ENCODE measurements at regions not wholly inside any gene's neighbourhood (a gene's known extent, or its start where the extent isn't known, plus 50 kb on each side); places are given as distances from the start of the nearest gene placed in this dataset.
"Not testable (repeated sequence)": the region's sequence is repeated elsewhere in the genome, so short reads cannot be mapped to it uniquely, and the experiment has no call there.

GRCh38 chr6:126724821-126725220, 384.9 kb downstream of the CENPW start:
- no peak overlapping the region for H3K4me3 ChIP-seq
- 0 out of 2 replicates have a peak, but pooled peaks cover 5% of the 10 kb centered on the region for H3K9me3 ChIP-seq (replicated peaks)
- H3K36me3 ChIP-seq: no peaks in the 10 kb centered on the region
- H3K27ac ChIP-seq: no peak overlapping the region
- no peaks in the 10 kb centered on the region for H3K27me3 ChIP-seq (replicated peaks)
- peaks cover 14% of the 10 kb centered on the region for H3K4me1 ChIP-seq (replicated peaks)
- no peak for DNase-seq (ENCODE audit: low read depth in 1 of 2, low spot score in 2 of 2)

DNA sequence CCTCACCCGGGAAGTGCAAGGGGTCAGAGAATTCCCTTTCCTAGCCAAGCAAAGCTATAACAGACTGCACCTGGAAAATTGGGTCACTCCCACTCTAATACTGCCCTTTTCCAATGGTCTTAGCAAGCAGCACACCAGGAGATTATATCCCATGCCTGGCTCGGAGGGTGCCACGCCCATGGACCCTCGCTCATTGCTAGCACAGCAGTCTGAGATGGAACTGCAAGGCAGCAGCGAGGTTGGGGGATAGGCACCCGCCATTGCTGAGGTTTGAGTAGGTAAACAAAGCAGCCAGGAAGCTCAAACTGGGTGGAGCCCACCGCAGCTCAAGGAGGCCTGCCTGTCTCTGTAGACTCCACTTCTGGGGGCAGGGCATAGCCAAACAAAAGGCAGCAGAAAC, 386.5 kb downstream of the CENPW start:
- not testable (repeated sequence) for H3K27me3 ChIP-seq (replicated peaks); H3K9me3 ChIP-seq (replicated peaks); H3K4me1 ChIP-seq (replicated peaks); H3K27ac ChIP-seq; H3K36me3 ChIP-seq; H3K4me3 ChIP-seq; DNase-seq (ENCODE audit: low read depth in 1 of 2, low spot score in 2 of 2)

GRCh38 chr6:126738146-126738545, 380.3 kb upstream of the RSPO3 start:
- no peaks in the 10 kb centered on the region for H3K36me3 ChIP-seq
- H3K4me3 ChIP-seq: no peak overlapping the region
- no peak overlapping the region for H3K27ac ChIP-seq
- no peaks in the 10 kb centered on the region for H3K4me1 ChIP-seq (replicated peaks)
- no peak for DNase-seq (ENCODE audit: low read depth in 1 of 2, low spot score in 2 of 2)
- no peaks in the 10 kb centered on the region for H3K9me3 ChIP-seq (replicated peaks)
- H3K27me3 ChIP-seq (replicated peaks): no peaks in the 10 kb centered on the region

- Histone ChIP-seq H3K36me3 (no peaks in the 10 kb centered on the region), H3K4me3 (no peak overlapping the region), H3K9me3 (replicated peaks) (no peaks in the 10 kb centered on the region), H3K4me1 (replicated peaks) (no peaks in the 10 kb centered on the region), H3K27me3 (replicated peaks) (no peaks in the 10 kb centered on the region), H3K27ac (no peak overlapping the region)
- DNase-seq (ENCODE audit: low read depth in 1 of 2, low spot score in 2 of 2): no peak
Measured at GRCh38 chr6:126738641-126739040, 379.8 kb upstream of the RSPO3 start.

DNA sequence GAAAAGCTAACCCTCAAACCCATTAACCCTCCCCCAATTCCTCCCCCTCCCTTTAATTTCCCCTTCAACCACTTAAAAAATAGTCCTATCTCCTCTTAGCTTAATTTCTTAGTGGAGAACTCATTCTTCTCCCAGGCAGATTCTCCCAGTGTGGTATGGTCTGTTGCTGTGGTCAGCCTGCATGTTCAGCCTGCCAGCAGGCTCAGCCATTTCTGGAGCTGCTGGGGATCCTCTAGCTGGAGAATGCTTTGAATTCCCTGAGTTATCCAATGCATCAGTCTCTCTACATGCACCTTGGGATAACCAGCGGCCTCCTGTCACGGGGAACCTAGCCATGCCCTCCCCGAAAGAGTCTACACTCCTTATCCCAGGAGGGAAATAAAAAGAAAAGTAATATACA, 375.4 kb upstream of the RSPO3 start:
- no peaks in the 10 kb centered on the region for H3K9me3 ChIP-seq (replicated peaks)
- H3K27me3 ChIP-seq (replicated peaks): no peaks in the 10 kb centered on the region
- H3K27ac ChIP-seq: no peak overlapping the region
- H3K4me3 ChIP-seq: no peak overlapping the region
- DNase-seq (ENCODE audit: low read depth in 1 of 2, low spot score in 2 of 2): no peak
- no peaks in the 10 kb centered on the region for H3K4me1 ChIP-seq (replicated peaks)
- H3K36me3 ChIP-seq: no peaks in the 10 kb centered on the region

- Histone ChIP-seq H3K4me1 (replicated peaks) (no peaks in the 10 kb centered on the region), H3K27me3 (replicated peaks) (no peaks in the 10 kb centered on the region), H3K27ac (no peak overlapping the region), H3K9me3 (replicated peaks) (no peaks in the 10 kb centered on the region), H3K36me3 (no peaks in the 10 kb centered on the region), H3K4me3 (no peak overlapping the region)
- no peak for DNase-seq (ENCODE audit: low read depth in 1 of 2, low spot score in 2 of 2)
Measured at GRCh38 chr6:126747728-126748540, 370.5 kb upstream of the RSPO3 start.

- Histone ChIP-seq H3K4me1 (replicated peaks) (no peaks in the 10 kb centered on the region), H3K36me3 (no peaks in the 10 kb centered on the region), H3K27me3 (replicated peaks) (no peaks in the 10 kb centered on the region), H3K4me3 (no peak overlapping the region), H3K9me3 (replicated peaks) (no peaks in the 10 kb centered on the region), H3K27ac (no peak overlapping the region)
- DNase-seq (ENCODE audit: low read depth in 1 of 2, low spot score in 2 of 2): no peak
Measured at GRCh38 chr6:126753606-126754005, 364.9 kb upstream of the RSPO3 start.

- Histone ChIP-seq H3K4me1 (replicated peaks) (no peaks in the 10 kb centered on the region), H3K36me3 (no peaks in the 10 kb centered on the region), H3K9me3 (replicated peaks) (0 out of 2 replicates have a peak, but pooled peaks cover 2% of the 10 kb centered on the region), H3K4me3 (no peak overlapping the region), H3K27ac (no peak overlapping the region), H3K27me3 (replicated peaks) (peaks cover 3% of the 10 kb centered on the region; the same call in 1 of the 2 replicates)
- DNase-seq (ENCODE audit: low read depth in 1 of 2, low spot score in 2 of 2): no peak
Measured at GRCh38 chr6:126761854-126762253, 356.6 kb upstream of the RSPO3 start.

- DNase-seq (ENCODE audit: low read depth in 1 of 2, low spot score in 2 of 2): no peak
- H3K27me3 ChIP-seq (replicated peaks): peaks cover 3% of the 10 kb centered on the region
- H3K27ac ChIP-seq: no peak overlapping the region
- 0 out of 2 replicates have a peak, but pooled peaks cover 2% of the 10 kb centered on the region for H3K9me3 ChIP-seq (replicated peaks)
- H3K36me3 ChIP-seq: no peaks in the 10 kb centered on the region
- H3K4me1 ChIP-seq (replicated peaks): no peaks in the 10 kb centered on the region
- H3K4me3 ChIP-seq: no peak overlapping the region
Measured at GRCh38 chr6:126764104-126764503, 354.4 kb upstream of the RSPO3 start.

DNA sequence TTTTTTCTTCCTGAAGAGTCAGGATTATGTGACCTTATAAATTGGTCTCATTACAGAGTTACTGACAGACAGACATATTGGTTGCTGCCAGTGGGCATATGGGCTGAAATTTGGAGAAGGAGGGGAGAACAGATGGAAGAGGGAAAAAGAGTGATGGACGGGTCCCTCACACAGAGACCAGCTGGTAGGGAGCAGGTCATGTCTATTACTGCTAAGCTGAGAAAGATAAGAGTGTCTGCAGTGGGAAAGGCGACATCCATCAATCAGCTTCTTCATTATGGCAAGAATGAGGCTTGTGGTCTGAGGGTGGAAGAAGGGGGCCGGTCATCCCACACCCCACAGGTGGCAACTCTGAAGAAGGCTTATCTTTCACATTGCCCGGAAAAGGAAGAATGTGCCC, 353.8 kb upstream of the RSPO3 start:
- no peak overlapping the region for H3K27ac ChIP-seq
- no peak overlapping the region for H3K4me3 ChIP-seq
- H3K9me3 ChIP-seq (replicated peaks): 0 out of 2 replicates have a peak, but pooled peaks cover 2% of the 10 kb centered on the region
- DNase-seq (ENCODE audit: low read depth in 1 of 2, low spot score in 2 of 2): no peak
- H3K4me1 ChIP-seq (replicated peaks): no peaks in the 10 kb centered on the region
- no peaks in the 10 kb centered on the region for H3K36me3 ChIP-seq
- peaks cover 3% of the 10 kb centered on the region for H3K27me3 ChIP-seq (replicated peaks)

DNA sequence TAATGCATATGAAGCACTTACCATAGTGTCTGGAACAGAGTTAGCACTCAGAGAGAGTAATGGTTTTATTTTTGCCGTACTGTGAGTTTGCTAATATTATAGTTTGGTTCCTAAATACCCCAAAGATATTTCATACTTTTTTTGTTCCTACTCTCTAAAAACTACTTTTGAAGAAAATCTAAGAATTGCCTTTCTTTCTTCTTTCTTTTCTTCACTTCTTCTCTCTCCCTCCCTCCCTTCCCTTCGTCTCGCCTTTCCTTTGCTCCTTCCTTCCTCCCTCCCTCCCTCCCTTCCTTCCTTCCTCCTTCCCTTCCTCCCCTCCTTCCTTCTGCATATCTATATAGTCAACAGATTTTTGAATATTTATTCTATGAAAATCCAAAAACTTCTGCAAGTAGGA, 351.7 kb upstream of the RSPO3 start:
- H3K4me1 ChIP-seq (replicated peaks): no peaks in the 10 kb centered on the region

GRCh38 chr6:126767711-126768110, 350.8 kb upstream of the RSPO3 start:
- Histone ChIP-seq H3K36me3 (no peaks in the 10 kb centered on the region), H3K27ac (no peak overlapping the region), H3K4me1 (replicated peaks) (no peaks in the 10 kb centered on the region), H3K9me3 (replicated peaks) (no peaks in the 10 kb centered on the region), H3K27me3 (replicated peaks) (peaks cover 3% of the 10 kb centered on the region), H3K4me3 (no peak overlapping the region)
- no peak for DNase-seq (ENCODE audit: low read depth in 1 of 2, low spot score in 2 of 2)

More for the DNA sequence above, 351.7 kb upstream of the RSPO3 start:
- Histone ChIP-seq H3K27ac (no peak overlapping the region), H3K4me3 (no peak overlapping the region), H3K9me3 (replicated peaks) (no peaks in the 10 kb centered on the region), H3K36me3 (no peaks in the 10 kb centered on the region), H3K27me3 (replicated peaks) (peaks cover 3% of the 10 kb centered on the region)
- DNase-seq (ENCODE audit: low read depth in 1 of 2, low spot score in 2 of 2): no peak

DNA sequence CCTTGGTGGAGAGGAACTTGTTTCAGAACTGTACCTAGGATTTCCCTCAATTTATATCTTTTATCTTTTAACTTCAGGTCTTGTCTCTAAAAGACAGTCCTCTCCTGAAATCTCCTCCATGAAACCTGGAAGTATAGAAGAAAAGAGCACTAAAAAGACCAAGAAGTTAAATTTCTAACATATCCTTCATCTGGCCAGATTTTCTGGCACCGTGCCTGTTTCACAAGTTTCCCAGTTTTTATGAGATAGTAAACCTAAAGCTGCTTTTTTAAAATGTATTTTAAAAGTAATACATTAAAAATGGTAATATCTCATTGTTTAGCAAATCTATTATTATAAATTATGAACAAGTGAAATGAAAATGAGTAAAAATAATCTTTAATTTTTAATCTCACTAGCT, 348.3 kb upstream of the RSPO3 start:
- no peak overlapping the region for H3K4me3 ChIP-seq
- DNase-seq (ENCODE audit: low read depth in 1 of 2, low spot score in 2 of 2): no peak
- H3K27ac ChIP-seq: no peak overlapping the region
- H3K27me3 ChIP-seq (replicated peaks): peaks cover 8% of the 10 kb centered on the region; the same call in 1 of the 2 replicates
- H3K9me3 ChIP-seq (replicated peaks): no peaks in the 10 kb centered on the region
- H3K36me3 ChIP-seq: no peaks in the 10 kb centered on the region
- no peaks in the 10 kb centered on the region for H3K4me1 ChIP-seq (replicated peaks)

- Histone ChIP-seq H3K4me3 (no peak overlapping the region), H3K36me3 (no peaks in the 10 kb centered on the region), H3K27ac (no peak overlapping the region), H3K9me3 (replicated peaks) (no peaks in the 10 kb centered on the region), H3K4me1 (replicated peaks) (no peaks in the 10 kb centered on the region), H3K27me3 (replicated peaks) (peaks cover 8% of the 10 kb centered on the region; the same call in 1 of the 2 replicates)
- no peak for DNase-seq (ENCODE audit: low read depth in 1 of 2, low spot score in 2 of 2)
Measured at GRCh38 chr6:126773112-126773805, 345.2 kb upstream of the RSPO3 start.
